Fibroblast of villous mesenchyme (primary cell): ENCODE measurements at regions not wholly inside any gene's neighbourhood (a gene's known extent, or its start where the extent isn't known, plus 50 kb on each side); places are given as distances from the start of the nearest gene placed in this dataset.

Source experiments
- DNase-seq: peaks from one replicate; pipeline ENCODE4 v3.0.0-alpha.2; 2010; ENCODE audit warnings: low read depth
- H3K4me3 ChIP-seq: 2 replicates; pipeline ENCODE4 v1.5.1; 2011; ENCODE audit warnings: low read depth, mild to moderate bottlenecking, low read length
- TF ChIP-seq, protein P1 (sequence below): IDR thresholded peaks from 2 replicates; pipeline ENCODE4 v1.5.1; 2012; ENCODE audit warnings: low read depth, mild to moderate bottlenecking, low read length; ENCODE audit not compliant: insufficient read depth

DNA sequence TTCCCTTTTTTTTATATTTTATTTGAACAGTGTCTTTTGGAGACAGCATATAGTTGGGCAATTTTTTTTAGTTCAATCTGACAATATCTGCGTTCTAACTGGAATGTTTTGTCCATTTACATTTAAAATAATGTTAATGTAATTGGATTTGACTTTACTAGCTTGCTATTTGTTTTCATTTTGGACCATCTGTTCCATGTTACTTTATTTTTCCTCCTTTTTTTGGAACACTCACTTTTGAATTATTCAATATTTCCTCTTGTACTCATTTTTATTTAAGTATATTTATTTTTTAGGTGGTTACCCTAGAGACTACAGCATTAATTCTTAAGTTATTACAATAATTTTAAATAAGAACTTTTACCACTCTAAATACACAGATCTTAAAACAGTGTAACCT, 62.8 kb upstream of the C1orf87 start:
- DNase-seq = no peak
- TF ChIP-seq, protein P1, sequence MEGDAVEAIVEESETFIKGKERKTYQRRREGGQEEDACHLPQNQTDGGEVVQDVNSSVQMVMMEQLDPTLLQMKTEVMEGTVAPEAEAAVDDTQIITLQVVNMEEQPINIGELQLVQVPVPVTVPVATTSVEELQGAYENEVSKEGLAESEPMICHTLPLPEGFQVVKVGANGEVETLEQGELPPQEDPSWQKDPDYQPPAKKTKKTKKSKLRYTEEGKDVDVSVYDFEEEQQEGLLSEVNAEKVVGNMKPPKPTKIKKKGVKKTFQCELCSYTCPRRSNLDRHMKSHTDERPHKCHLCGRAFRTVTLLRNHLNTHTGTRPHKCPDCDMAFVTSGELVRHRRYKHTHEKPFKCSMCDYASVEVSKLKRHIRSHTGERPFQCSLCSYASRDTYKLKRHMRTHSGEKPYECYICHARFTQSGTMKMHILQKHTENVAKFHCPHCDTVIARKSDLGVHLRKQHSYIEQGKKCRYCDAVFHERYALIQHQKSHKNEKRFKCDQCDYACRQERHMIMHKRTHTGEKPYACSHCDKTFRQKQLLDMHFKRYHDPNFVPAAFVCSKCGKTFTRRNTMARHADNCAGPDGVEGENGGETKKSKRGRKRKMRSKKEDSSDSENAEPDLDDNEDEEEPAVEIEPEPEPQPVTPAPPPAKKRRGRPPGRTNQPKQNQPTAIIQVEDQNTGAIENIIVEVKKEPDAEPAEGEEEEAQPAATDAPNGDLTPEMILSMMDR = no peak
- H3K4me3 ChIP-seq = no peak overlapping the region

DNA sequence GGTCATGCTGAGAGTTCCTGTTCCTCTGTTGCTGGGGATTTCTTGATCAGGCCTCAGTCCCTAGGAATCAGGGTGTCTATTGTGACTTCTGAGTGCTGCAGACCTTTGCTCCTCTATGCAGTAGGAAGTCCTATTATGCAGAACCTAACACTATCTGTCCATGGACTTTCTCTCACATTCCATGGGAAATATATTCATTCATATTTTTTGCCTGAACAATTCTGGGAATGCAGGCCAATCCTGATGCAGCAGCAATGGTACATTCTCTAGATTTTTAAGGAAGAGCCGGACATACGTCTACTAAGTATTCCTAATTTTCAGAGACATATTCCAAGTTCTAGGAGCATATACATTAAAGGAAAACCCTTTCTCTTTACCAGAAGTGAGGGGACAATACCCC, 61.1 kb upstream of the C1orf87 start:
- H3K4me3 ChIP-seq = no peak overlapping the region
- no peak for DNase-seq
- TF ChIP-seq, protein P1 = no peak

DNA sequence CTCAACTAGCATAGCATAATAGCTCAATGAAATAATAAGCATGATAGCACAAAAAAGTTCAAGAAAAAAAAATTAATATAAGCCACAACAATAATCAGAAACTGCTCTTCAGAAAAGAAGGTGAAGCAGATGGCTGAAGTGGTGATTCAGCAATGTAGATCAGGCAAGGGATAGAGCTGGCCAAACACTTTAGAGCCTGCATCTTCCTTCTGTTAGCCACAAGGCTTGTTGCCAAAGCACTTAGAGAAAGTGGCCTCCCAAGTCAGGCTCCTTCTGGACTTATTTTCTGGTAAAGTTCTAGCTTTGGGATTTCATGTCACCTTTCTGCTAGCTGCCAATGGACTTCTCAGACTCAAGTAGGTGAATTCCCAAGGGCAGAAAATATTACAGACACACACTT, 60.3 kb upstream of the C1orf87 start:
- TF ChIP-seq, protein P1 = no peak

DNA sequence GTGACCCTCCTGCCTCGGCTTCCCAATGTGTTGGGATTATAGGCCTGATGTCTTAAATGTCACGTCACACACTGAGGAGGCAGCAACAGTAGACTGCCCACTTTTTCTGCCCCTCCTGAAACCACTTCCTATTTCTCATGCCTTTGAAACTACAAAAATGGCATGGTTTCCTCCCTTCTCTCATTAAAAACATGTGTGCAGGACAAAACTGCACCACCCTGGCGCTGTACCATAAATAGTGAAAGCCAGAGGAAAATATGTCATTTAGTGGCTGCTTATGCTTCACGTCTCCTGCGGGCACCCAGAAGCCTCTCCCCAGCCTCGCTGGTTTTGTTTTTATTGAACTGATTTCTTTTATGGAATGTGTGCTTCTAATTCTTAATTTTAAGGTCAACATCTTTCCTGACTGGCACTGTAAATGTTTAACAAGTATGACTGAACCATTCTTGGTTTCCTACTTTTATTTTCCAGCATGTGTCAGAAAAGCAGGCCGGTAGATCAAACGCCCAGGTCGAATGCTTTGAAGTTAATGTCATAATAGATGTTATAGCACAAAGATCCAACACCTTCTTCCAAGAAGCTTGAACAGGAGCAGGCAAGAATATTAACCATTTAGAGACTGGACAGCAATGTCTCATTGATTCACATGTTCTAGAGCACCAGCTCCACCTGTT, 59.6 kb upstream of the C1orf87 start:
- TF ChIP-seq, protein P1 = no peak
- H3K4me3 ChIP-seq = no peak overlapping the region

More for the DNA sequence above, 60.3 kb upstream of the C1orf87 start:
- peak; percentile 66 for DNase-seq
- no peak overlapping the region for H3K4me3 ChIP-seq

DNA sequence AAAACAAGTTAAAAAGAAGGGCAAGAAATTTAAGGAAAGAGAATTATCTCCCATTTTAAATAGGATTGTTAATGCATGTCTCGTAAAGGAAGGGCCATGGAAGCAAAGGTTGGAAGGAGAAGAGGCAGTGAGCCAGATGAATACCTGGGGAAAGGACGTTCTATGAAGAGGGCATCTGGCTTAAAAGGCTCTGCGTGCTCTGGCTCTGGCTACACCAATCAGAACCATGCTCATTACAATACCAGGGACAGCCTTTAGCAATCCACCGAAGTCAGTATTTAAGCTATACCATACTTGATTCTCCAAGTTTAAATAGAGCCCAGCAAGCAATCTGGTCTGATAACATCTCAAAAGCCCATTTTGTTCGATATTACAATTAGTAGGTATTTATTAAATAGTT, 58.5 kb upstream of the C1orf87 start:
- H3K4me3 ChIP-seq = no peak overlapping the region
- TF ChIP-seq, protein P1 = no peak
- no peak for DNase-seq

More for the DNA sequence above, 59.6 kb upstream of the C1orf87 start:
- DNase-seq = peak; percentile 73

DNA sequence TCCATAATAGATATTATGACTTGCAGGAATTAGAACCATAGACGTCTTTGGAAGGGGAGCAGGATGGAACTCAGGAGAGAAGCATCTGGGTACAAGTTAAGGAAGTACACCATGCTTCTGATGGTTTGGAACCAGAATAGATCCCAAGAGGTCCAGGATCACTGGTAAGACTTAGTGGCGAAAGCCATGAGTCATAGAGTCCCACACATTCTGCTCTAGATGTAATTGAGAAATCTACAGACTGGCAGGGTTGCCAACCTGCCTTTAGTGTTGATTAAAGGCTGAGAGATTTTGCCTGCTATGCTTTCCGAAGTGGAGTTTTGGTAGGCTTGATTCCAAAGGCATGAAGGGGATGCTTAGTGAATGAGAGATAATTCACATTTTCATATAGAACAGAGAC, 57.1 kb upstream of the C1orf87 start:
- no peak overlapping the region for H3K4me3 ChIP-seq
- DNase-seq = no peak
- TF ChIP-seq, protein P1 = no peak

DNA sequence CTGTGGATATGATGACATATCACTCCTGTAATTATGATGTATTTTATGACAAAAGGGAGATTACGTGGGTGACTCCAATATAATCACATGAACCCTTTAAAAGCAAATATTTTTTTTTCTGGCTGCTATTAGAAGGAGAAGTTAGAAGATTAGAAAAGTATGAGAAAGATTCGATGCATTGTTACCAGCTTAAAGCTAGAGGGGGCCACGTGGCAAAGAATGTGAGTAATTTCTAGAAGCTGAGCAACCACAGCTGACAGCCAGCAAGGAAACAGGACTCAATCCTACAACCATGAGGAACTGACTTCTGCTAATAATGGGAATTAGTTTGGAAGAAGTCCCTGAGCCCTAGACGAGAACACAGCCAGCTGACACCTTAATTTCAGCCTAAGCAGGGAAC, 56.3 kb upstream of the C1orf87 start:
- TF ChIP-seq, protein P1 = peak; percentile 10
- no peak for DNase-seq
- H3K4me3 ChIP-seq = no peak overlapping the region
